NB4 (cell line): ENCODE measurements at regions not wholly inside any gene's neighbourhood (a gene's known extent, or its start where the extent isn't known, plus 50 kb on each side); places are given as distances from the start of the nearest gene placed in this dataset.

Experiments used
- DNase-seq: peaks from one replicate; pipeline ENCODE4 v3.0.0; 2010; ENCODE audit warnings: low read depth
- H3K4me3 ChIP-seq: one replicate; pipeline ENCODE4 v1.5.1; 2011; ENCODE audit warnings: mild to moderate bottlenecking, low read depth, low read length, moderate library complexity
- MYC ChIP-seq: IDR thresholded peaks from 2 replicates; pipeline ENCODE4 v1.6.1; 2011; ENCODE audit warnings: low read depth, low read length
- POLR2A ChIP-seq: IDR thresholded peaks from 2 replicates; pipeline ENCODE4 v1.6.1; 2011; ENCODE audit warnings: mild to moderate bottlenecking; ENCODE audit not compliant: insufficient read length; ENCODE audit errors: extremely low read depth
- TF ChIP-seq, protein P1 (sequence below): IDR thresholded peaks from one replicate; pipeline ENCODE4 v1.5.1; 2012; ENCODE audit warnings: low read depth, low read length
- TF ChIP-seq, protein P2 (sequence below): IDR thresholded peaks from 2 replicates; pipeline ENCODE4 v1.6.1; 2011; ENCODE audit warnings: low read depth, low read length

DNA sequence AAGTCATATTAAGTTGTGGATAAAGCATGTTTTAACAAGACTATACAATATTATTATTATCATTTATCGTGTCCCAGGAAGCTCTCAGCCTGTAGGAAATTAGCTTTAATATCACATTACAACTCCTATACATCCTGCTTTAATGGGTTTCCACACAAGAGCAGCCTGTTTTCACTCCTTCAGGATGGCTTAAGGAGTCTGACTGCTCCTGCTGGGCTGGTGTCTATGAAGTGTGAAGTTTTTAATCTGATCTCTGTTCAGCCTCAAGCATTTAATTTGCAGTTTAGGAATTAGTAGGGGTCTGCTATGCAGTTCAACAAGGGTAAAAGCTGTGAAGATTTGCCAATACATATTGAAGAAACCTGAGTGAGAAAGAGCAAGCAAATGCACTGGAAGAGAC lies 653.4 kb upstream of the LRRC4C start:
- H3K4me3 ChIP-seq: no peak overlapping the region
- DNase-seq: no peak
- TF ChIP-seq, protein P1, sequence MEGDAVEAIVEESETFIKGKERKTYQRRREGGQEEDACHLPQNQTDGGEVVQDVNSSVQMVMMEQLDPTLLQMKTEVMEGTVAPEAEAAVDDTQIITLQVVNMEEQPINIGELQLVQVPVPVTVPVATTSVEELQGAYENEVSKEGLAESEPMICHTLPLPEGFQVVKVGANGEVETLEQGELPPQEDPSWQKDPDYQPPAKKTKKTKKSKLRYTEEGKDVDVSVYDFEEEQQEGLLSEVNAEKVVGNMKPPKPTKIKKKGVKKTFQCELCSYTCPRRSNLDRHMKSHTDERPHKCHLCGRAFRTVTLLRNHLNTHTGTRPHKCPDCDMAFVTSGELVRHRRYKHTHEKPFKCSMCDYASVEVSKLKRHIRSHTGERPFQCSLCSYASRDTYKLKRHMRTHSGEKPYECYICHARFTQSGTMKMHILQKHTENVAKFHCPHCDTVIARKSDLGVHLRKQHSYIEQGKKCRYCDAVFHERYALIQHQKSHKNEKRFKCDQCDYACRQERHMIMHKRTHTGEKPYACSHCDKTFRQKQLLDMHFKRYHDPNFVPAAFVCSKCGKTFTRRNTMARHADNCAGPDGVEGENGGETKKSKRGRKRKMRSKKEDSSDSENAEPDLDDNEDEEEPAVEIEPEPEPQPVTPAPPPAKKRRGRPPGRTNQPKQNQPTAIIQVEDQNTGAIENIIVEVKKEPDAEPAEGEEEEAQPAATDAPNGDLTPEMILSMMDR: no peak
- TF ChIP-seq POLR2A: no peak

DNA sequence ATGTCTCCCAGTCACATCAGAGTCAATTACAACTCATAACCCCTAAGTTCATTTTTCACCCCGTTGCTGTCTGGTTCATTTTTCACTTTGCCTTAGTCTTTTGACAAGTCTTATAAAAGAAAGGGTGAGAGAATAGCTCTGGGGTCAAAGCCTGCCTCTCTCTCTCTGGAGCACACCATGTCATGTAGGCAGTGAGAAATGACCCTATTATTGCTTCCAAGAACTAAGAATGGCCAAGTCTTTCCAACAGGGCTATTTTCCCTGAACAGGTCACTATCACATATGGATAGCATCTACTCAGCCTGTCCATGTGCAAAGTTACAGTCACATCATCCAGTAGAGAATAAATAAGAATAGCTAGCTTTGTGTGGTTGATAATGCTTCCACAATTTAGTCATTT lies 655.5 kb upstream of the LRRC4C start:
- TF ChIP-seq, protein P1: no peak
- TF ChIP-seq, protein P2, sequence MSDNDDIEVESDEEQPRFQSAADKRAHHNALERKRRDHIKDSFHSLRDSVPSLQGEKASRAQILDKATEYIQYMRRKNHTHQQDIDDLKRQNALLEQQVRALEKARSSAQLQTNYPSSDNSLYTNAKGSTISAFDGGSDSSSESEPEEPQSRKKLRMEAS: no peak
- TF ChIP-seq MYC (no peak), POLR2A (no peak)
- no peak overlapping the region for H3K4me3 ChIP-seq
- DNase-seq: no peak

DNA sequence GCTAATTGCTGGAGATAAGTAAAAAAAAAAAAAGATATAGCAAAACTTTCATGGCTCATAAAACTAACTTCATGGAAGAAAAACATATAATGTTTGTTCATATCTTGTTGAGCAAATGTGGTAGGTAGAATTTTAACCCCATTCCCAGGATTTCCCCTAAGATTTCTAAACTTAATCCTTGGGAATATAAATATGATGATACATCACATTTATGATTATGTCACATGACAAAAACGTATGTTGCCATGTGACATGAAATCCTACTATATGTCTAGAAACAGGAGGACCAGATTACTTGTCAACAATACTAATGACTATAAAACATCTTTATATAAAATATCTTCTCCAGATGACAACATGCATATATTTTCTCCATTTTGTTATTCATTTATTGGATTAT lies 679.0 kb upstream of the LRRC4C start:
- TF ChIP-seq POLR2A: no peak

DNA sequence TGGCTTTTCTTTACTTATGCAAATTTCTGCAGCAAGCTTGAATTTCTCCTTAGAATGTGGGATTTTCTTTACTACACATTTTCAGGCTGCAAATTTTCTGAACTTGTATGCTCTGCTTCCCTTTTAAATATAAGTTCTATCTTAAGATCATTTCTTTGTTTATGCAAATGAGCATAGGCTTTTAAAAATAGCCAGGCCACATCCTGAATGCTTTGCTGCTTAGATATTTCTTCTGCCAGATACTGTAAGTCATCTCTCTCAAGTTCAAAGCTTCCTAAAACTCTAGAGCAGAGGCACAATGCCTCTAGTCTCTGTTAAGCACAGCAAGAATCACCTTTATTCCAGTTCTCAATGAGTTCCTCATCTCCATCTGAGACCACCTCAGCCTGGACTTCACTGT lies 685.9 kb upstream of the LRRC4C start:
- H3K4me3 ChIP-seq: no peak overlapping the region
- no peak for DNase-seq
- TF ChIP-seq, protein P2: no peak
- TF ChIP-seq MYC (no peak), POLR2A (no peak)
- TF ChIP-seq, protein P1: no peak

More for the DNA sequence above, 679.0 kb upstream of the LRRC4C start:
- DNase-seq: no peak
- no peak overlapping the region for H3K4me3 ChIP-seq

DNA sequence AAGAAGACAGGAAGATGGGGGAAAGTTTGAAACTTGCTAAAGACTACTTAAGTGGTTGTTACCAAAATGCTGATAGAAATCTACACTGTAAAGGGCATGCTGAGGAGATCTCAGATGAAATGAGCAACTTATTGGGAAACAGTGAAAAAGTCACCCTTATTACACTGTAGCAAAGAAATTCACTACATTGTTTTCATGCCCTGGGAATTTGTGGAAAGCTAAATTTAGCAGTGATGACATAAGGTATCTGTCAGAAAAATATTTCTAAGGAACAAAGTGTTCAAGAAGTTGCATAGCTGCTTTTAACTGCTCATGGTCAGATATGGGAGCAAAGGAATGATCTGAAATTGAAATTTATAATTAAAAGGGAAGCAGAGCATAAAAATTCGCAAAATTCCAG lies 702.4 kb upstream of the LRRC4C start:
- no peak for TF ChIP-seq MYC
- TF ChIP-seq, protein P2: no peak
- TF ChIP-seq POLR2A: no peak
- TF ChIP-seq, protein P1: no peak
- DNase-seq: no peak
- H3K4me3 ChIP-seq: no peak overlapping the region

DNA sequence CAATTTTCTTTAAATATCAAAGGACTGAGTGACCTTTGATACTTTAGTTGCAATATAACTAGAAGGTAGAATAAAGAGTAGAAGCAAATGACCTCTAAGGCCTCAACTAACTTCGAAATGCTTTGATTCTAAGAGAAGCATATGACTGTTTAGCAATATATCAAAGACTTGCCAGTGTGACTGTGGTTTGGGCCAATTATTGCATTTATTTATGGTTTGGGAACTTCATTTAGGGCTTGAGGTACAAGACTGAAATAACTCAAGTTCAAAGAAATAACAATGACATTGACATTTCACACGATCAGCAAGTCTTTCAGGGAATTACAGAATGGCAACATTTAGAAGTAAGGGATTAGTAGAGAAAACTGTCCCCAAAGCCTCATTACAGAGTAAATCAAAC lies 709.7 kb upstream of the LRRC4C start:
- no peak for DNase-seq
- no peak for TF ChIP-seq MYC

DNA sequence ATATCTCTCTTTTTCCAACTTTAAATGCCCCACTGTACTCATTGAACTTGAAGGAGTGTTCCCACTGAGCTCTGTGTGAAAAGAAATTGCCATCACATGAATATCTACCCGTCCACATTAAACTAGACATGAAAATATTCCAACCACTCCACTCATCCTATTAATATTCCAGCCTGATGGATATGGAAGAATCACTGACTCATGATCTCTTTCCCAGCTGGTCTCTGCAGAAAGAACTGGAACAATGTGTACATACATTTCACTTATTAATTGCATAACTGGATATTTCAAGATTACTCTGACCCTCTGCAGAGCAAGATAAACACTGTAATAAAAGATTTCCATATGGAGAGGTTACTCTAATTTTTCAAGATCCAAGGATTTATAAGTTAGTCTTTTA lies 711.1 kb upstream of the LRRC4C start:
- no peak overlapping the region for H3K4me3 ChIP-seq
- TF ChIP-seq, protein P2: no peak
- TF ChIP-seq POLR2A: no peak
- TF ChIP-seq, protein P1: no peak
- TF ChIP-seq MYC: no peak
- DNase-seq: no peak

More for the DNA sequence above, 709.7 kb upstream of the LRRC4C start:
- no peak overlapping the region for H3K4me3 ChIP-seq
